ENCODE measurements at regions not wholly inside any gene's neighbourhood (a gene's known extent, or its start where the extent isn't known, plus 50 kb on each side); places are given as distances from the start of the nearest gene placed in this dataset.
"Not testable (repeated sequence)": the region's sequence is repeated elsewhere in the genome, so short reads cannot be mapped to it uniquely, and the experiment has no call there.

DNA sequence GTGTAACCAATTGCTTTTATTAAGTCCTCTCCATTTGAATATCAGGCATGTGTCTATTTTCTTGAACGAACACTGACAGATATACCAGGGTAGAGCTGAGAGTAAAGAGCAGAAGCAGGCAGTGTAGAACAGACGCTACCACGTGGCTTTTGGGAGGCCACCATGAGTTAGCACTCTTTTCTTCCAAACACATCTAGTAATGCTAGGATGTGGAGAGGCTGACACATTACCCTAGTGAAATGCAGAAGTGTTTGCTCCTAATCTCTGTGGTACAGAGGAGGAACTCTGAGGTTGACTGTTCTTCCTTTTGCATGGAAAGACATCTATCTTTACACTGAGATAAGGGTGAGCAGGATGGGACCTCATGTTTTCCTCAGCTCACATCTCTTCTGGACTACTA is 216.3 kb downstream of the SATB1 start:
- no peaks in the 10 kb centered on the region for H3K27me3 ChIP-seq (ENCODE audit: low read depth)
- TF ChIP-seq, protein P1, sequence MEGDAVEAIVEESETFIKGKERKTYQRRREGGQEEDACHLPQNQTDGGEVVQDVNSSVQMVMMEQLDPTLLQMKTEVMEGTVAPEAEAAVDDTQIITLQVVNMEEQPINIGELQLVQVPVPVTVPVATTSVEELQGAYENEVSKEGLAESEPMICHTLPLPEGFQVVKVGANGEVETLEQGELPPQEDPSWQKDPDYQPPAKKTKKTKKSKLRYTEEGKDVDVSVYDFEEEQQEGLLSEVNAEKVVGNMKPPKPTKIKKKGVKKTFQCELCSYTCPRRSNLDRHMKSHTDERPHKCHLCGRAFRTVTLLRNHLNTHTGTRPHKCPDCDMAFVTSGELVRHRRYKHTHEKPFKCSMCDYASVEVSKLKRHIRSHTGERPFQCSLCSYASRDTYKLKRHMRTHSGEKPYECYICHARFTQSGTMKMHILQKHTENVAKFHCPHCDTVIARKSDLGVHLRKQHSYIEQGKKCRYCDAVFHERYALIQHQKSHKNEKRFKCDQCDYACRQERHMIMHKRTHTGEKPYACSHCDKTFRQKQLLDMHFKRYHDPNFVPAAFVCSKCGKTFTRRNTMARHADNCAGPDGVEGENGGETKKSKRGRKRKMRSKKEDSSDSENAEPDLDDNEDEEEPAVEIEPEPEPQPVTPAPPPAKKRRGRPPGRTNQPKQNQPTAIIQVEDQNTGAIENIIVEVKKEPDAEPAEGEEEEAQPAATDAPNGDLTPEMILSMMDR (IDR thresholded peaks at IDR 0.05; ENCODE audit: borderline replicate concordance) = no peak
- H3K9me3 ChIP-seq (replicated peaks) = no peaks in the 10 kb centered on the region
- H3K27ac ChIP-seq (replicated peaks) = no peak overlapping the region
- intact Hi-C loops (cut with micrococcal nuclease) = no loop called here
- DNase-seq = no peak
- H3K4me3 ChIP-seq = no peak overlapping the region
- H3K4me1 ChIP-seq = no peaks in the 10 kb centered on the region
- H3K36me3 ChIP-seq = no peaks in the 10 kb centered on the region

GRCh38 chr3:18208091-18208490 is 217.0 kb downstream of the SATB1 start:
- TF ChIP-seq, protein P1 (IDR thresholded peaks at IDR 0.05; ENCODE audit: borderline replicate concordance) = no peak
- no peak for DNase-seq

GRCh38 chr3:18207226-18207625 is 217.9 kb downstream of the SATB1 start:
- no peak for DNase-seq
- Histone ChIP-seq H3K4me3 (no peak overlapping the region), H3K36me3 (no peaks in the 10 kb centered on the region), H3K4me1 (no peaks in the 10 kb centered on the region), H3K27me3 (ENCODE audit: low read depth) (no peaks in the 10 kb centered on the region), H3K9me3 (replicated peaks) (no peaks in the 10 kb centered on the region), H3K27ac (replicated peaks) (no peak overlapping the region)
- intact Hi-C loops (cut with micrococcal nuclease) = no loop called here
- TF ChIP-seq, protein P1 (IDR thresholded peaks at IDR 0.05; ENCODE audit: borderline replicate concordance) = no peak

More at GRCh38 chr3:18208091-18208490, 217.0 kb downstream of the SATB1 start:
- intact Hi-C loops (cut with micrococcal nuclease) = no loop called here
- Histone ChIP-seq H3K36me3 (no peaks in the 10 kb centered on the region), H3K27ac (replicated peaks) (no peak overlapping the region), H3K4me3 (no peak overlapping the region), H3K4me1 (no peaks in the 10 kb centered on the region), H3K9me3 (replicated peaks) (no peaks in the 10 kb centered on the region), H3K27me3 (ENCODE audit: low read depth) (no peaks in the 10 kb centered on the region)

DNA sequence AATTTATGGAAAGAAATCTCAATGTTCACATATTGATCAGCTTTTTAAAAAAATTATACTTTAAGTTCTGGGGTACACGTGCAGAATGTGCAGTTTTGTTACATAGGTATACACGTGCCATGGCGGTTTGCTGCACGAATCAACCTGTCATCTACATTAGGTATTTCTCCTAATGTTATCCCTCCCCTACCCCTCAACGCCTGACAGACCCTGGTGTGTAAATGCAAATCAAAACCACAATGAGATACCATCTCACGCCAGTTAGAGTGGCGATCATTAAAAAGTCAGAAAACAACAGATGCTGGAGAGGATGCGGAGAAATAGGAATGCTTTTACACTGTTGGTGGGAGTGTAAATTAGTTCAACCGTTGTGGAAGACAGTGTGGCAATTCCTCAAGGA is 219.4 kb downstream of the SATB1 start:
- H3K27me3 ChIP-seq (ENCODE audit: low read depth); DNase-seq; H3K9me3 ChIP-seq (replicated peaks); intact Hi-C loops (cut with micrococcal nuclease); H3K36me3 ChIP-seq; H3K4me1 ChIP-seq; H3K4me3 ChIP-seq; H3K27ac ChIP-seq (replicated peaks): not testable (repeated sequence)

GRCh38 chr3:18201315-18201714 is 223.8 kb downstream of the SATB1 start:
- no peaks in the 10 kb centered on the region for H3K27me3 ChIP-seq (ENCODE audit: low read depth)
- TF ChIP-seq, protein P1 (IDR thresholded peaks at IDR 0.05; ENCODE audit: borderline replicate concordance) = no peak
- H3K4me1 ChIP-seq = no peaks in the 10 kb centered on the region
- no peak for DNase-seq
- peaks cover 37% of the 10 kb centered on the region for H3K9me3 ChIP-seq (replicated peaks)
- H3K27ac ChIP-seq (replicated peaks) = no peak overlapping the region
- H3K36me3 ChIP-seq = no peaks in the 10 kb centered on the region
- no peak overlapping the region for H3K4me3 ChIP-seq
- intact Hi-C loops (cut with micrococcal nuclease) = no loop called here

DNA sequence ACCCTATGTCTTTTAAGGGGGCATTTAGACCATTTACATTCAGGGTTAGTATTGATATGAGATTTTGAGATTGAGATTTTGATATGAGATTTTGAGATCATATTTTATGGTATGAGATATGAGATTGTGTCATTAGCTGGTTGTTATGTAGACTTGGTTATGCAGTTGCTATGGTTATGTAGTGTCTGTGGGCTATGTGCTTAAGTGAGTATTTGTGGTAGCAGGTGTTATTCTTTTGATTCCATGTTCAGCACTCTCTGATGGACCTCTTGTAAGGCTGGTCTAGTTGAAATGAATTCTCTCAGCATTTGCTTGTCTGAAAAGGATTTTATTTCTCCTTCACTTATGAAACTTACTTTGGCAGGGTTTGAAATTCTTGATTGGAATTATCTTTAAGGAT is 225.4 kb downstream of the SATB1 start:
- Histone ChIP-seq H3K27ac (replicated peaks) (no peak overlapping the region), H3K9me3 (replicated peaks) (peaks cover 50% of the 10 kb centered on the region), H3K4me1 (no peaks in the 10 kb centered on the region), H3K4me3 (no peak overlapping the region), H3K36me3 (no peaks in the 10 kb centered on the region), H3K27me3 (ENCODE audit: low read depth) (no peaks in the 10 kb centered on the region)
- intact Hi-C loops (cut with micrococcal nuclease) = no loop called here
- TF ChIP-seq, protein P1 (IDR thresholded peaks at IDR 0.05; ENCODE audit: borderline replicate concordance) = no peak
- no peak for DNase-seq
